HG03108 (cell line): ENCODE measurements at regions not wholly inside any gene's neighbourhood (a gene's known extent, or its start where the extent isn't known, plus 50 kb on each side); places are given as distances from the start of the nearest gene placed in this dataset.

ENCODE experiments used
- ATAC-seq: cut with Tn5 transposase; IDR thresholded peaks from one replicate; pipeline ENCODE4 v1.9.1; 2021; ENCODE audit warnings: moderate library complexity; ENCODE audit not compliant: unreplicated experiment

DNA sequence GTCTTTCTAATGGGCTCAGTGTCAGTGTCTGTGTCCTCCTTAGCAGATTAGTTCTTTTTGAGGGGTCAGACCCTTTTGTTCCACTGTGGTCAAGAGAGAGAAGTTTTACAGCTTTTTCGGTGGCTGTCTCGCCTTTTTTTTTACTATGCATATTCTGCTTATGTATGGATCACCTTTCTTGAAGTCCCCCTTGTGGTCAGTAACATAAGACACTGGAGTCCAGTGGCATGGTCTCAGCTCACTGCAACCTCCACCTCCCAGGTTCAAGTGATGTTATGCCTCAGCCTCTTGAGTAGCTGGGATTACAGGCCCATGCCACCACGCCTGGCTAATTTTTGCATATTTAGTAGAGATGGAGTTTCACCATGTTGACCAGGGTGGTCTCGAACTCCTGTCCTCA lies 54.0 kb upstream of the PGRMC2 start:
- ATAC-seq = no peak

DNA sequence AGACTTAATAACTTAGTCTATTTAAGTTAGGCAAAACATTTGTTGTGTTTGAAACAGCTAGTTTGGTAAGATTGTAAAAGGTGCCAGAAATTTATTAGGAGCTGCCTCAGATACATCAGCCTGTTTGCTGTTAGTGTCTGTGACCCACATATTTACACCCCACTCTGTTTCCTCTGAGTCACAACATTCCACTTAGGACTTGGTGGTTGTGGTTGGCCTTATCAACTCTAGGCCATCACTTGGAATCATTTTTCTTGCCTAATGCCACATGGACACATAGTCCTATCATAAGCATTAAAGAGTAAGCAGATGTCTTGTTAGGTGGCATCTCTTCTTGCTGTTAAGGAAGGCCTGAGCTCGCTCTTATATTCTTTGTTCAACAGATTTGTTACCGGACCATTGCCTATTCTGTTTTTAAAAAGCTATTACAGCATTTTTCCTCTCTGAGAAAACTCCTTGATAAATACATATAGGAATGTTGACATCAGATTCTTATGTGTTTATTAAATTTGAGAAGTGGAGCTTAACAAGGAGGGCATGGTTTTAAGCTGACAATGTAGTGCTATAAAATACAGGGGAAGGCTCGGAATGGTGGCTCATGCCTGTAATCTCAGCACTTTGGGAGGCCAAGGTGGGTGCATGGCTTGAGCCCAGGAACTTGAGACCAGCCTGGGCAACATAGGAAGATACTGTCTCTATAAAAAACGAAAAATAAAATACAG lies 51.2 kb upstream of the PGRMC2 start:
- no peak for ATAC-seq

DNA sequence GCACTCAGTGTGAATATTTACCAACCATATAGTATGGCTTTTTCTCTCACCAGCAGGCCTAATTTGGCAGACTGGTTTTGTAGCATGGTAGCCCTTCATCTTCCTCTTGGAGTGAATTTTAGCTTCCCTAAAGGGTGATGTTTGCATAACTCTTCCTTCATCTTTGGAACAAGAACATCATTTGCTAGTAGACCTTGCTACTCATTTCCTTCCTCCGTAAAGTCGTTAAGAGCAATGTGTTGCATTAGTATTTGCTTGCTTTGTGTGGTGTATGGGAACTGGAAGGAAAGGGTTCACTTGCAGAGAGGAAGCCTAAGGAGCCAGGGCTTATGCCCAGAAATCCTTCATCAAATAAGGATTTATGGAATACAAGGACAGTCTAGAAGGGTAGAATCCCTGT lies 50.2 kb upstream of the PGRMC2 start:
- ATAC-seq = no peak
